Left lung (tissue), 4 donors: ENCODE measurements at regions not wholly inside any gene's neighbourhood (a gene's known extent, or its start where the extent isn't known, plus 50 kb on each side); places are given as distances from the start of the nearest gene placed in this dataset.
A peak's percentile ranks its signal among the peaks of the same experiment; 100 is the strongest.

Experiments
- ATAC-seq: fragments of 200-7000 bp; cut with Tn5 transposase; one replicate; pipeline ENCODE4 v1.9.1; 2020; ENCODE audit warnings: moderate library complexity
- DNase-seq, 4 donors: peaks; one replicate each; pipeline ENCODE4 v3.0.0-alpha.2; 2013 to 2020
- H3K27ac ChIP-seq, 2 donors: fragments of 200-600 bp; sonication (generic) in 1 of 2; one replicate each; pipeline versions ENCODE4 v1.5.0 to v1.8.0; 2020 to 2021
- H3K27me3 ChIP-seq, 2 donors: fragments of 200-600 bp; sonication (generic) in 1 of 2; one replicate each; pipeline versions ENCODE4 v1.5.0 to v1.8.0; 2020 to 2021
- H3K36me3 ChIP-seq, 2 donors: fragments of 200-600 bp; sonication (generic) in 1 of 2; one replicate each; pipeline versions ENCODE4 v1.5.0 to v1.8.0; 2020 to 2021
- H3K4me1 ChIP-seq, 2 donors: fragments of 200-600 bp; one replicate each; pipeline ENCODE4 v1.8.0; 2021
- H3K4me3 ChIP-seq, 2 donors: fragments of 200-600 bp; sonication (generic) in 1 of 2; one replicate each; pipeline versions ENCODE4 v1.5.0 to v1.8.0; 2020 to 2021; ENCODE audit warnings: mild to moderate bottlenecking in 1 of 2
- H3K9me3 ChIP-seq, 2 donors: fragments of 200-600 bp; sonication (generic) in 1 of 2; one replicate each; pipeline versions ENCODE4 v1.5.0 to v1.8.0; 2020 to 2021
- intact Hi-C, 2 donors: fragments of 100-400 bp; cut with DNase I; formaldehyde crosslinking; loops; one replicate each; pipeline versions ENCODE4 v1.11.2 to v1.14.2; 2022
- TF ChIP-seq, protein P1 (sequence below), 2 donors: fragments of 200-600 bp; sonication (generic) in 1 of 2; IDR thresholded peaks; one replicate each; pipeline versions ENCODE4 v1.5.0 to v1.8.0; 2021; ENCODE audit warnings: antibody characterized with exemption in 2 of 2
- donor health status: DM: no; HTN: yes; CAD: no.
- donor health status: DM: no; HTN: no; CAD: no.

DNA sequence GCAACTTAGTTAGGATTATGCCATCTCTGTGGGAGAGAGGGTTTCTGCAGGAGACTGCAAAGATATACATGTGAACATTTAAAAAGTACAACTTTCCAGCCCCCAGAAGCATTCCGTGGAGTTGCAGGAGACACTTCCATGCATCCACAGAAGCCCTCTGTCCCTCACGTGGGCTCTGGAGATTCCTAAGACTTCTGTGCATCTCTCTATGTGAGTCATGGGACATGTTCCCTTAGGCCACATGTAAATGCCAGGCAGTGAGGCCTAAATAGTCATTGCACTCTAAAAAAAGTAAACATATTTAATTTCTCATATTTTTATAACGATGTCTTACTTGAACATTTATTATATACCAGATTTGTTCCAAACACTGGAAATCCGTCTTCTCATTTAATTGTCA lies 126.5 kb upstream of the ROPN1 start:
- Histone ChIP-seq H3K27me3 (no peaks in the 10 kb centered on the region), H3K9me3 (no peaks in the 10 kb centered on the region), H3K4me1 (peaks cover 4% of the 10 kb centered on the region in 2 donors), H3K27ac (no peak overlapping the region), H3K4me3 (no peak overlapping the region), H3K36me3 (no peaks in the 10 kb centered on the region)
- TF ChIP-seq, protein P1, sequence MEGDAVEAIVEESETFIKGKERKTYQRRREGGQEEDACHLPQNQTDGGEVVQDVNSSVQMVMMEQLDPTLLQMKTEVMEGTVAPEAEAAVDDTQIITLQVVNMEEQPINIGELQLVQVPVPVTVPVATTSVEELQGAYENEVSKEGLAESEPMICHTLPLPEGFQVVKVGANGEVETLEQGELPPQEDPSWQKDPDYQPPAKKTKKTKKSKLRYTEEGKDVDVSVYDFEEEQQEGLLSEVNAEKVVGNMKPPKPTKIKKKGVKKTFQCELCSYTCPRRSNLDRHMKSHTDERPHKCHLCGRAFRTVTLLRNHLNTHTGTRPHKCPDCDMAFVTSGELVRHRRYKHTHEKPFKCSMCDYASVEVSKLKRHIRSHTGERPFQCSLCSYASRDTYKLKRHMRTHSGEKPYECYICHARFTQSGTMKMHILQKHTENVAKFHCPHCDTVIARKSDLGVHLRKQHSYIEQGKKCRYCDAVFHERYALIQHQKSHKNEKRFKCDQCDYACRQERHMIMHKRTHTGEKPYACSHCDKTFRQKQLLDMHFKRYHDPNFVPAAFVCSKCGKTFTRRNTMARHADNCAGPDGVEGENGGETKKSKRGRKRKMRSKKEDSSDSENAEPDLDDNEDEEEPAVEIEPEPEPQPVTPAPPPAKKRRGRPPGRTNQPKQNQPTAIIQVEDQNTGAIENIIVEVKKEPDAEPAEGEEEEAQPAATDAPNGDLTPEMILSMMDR (IDR thresholded peaks at IDR 0.05): no peak
- no peak for ATAC-seq
- DNase-seq: no peak
- intact Hi-C loops: no loop called here

DNA sequence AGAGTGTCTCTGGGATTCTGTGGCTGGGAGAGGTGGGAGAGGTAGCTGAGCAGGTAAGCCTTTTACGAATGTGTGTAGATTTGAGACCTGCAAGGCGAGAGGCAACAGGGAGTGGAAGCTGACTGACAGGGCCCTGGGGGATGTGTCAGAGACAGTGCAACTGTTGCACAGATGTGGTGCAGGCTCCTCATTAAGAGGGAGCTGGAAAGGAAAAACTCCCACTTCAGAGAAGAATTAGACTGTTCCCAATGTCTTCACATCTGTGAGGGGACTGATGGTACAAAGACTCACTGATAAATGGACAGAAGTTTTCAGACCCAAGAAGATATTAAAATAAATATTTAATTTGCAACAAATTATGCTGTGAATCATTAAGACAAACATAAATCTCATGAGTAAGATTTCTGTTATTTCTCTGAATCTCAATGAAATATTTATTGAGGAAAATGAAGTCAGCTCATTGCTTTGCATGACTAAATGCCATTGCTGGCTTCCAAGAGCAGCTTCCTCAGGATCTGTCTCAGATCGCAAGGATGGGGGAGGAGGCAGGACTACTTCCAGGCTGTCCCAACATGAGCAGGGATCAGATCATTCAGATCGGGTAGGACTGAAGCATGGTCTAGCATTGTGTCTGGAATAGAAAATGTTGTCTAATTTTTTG lies 127.3 kb upstream of the ROPN1 start:
- Histone ChIP-seq H3K27me3 (no peaks in the 10 kb centered on the region), H3K9me3 (no peaks in the 10 kb centered on the region), H3K4me1 (peaks cover 4% of the 10 kb centered on the region in 2 donors), H3K36me3 (no peaks in the 10 kb centered on the region), H3K27ac (no peak overlapping the region), H3K4me3 (no peak overlapping the region)
- TF ChIP-seq, protein P1 (IDR thresholded peaks at IDR 0.05): no peak
- ATAC-seq (peak; percentile 45), DNase-seq (no peak)
- intact Hi-C loops: no loop called here

DNA sequence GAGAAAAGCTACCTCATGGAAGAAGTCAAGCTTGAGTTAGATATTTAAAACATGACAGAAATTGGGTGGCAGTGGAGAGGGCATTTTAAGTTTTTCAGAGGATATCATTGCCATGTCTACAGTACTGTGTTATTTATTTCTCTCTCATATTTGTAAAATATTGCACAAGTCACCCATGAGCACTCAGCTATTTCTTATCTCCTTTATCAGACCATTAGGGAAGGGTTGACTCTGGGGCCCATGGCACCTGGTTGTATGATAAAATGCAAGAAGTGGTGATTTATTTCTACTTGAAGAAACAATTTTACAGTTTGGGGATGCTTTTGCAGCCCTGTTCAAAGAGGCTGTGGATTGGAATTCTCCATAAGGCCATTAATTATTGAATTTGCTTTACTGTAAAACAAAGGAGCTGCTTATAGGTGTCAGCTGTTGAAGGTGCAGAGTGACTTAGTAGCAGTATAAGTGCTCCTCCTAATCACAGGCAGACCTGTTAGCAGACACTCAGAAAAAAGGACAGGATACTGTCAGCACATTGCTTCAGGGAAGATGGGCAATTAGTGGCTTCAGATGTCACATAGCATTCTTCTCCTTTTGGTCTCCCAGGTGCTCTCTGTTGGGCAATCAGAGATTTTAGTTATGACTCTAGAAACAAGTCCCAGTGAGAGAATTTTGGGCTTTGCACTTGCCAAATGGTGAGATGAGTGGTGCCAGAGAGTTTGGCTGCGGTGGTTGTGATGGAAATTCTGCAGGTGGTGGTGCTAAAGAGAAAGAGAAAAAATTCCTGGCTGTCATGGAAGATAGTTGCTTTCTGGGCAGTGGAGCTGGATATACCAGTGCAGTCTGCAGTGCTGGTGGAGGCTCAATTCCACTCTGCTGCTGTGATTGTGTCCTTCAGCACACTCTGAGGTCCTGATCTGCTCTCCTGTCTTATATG lies 129.7 kb upstream of the ROPN1 start:
- Histone ChIP-seq H3K4me1 (peaks cover 4% of the 10 kb centered on the region in 2 donors), H3K27ac (no peak overlapping the region), H3K27me3 (no peaks in the 10 kb centered on the region), H3K9me3 (no peaks in the 10 kb centered on the region), H3K36me3 (no peaks in the 10 kb centered on the region), H3K4me3 (no peak overlapping the region)
- intact Hi-C loops: no loop called here
- ATAC-seq (no peak), DNase-seq (no peak)
- TF ChIP-seq, protein P1 (IDR thresholded peaks at IDR 0.05): no peak

DNA sequence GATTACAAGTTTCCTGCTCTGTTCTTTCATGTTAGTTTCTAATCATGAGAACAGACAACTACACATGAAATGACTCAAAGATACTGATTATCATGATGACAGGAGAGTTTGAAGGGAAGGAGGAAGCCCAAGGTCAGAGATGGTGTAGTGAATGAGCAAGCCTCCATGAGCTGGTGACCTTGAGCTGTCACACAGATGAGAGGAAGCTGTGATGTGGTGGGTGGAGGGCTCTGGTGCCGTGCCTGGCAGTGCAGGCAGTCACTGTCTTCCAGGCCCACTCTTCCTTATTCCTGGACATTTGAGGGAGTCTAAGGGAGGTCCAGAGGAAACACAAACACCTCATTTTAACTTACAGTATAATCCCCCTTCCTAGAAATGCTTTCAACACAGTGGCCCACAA lies 133.4 kb upstream of the ROPN1 start:
- Histone ChIP-seq H3K9me3 (no peaks in the 10 kb centered on the region), H3K4me1 (no peaks in the 10 kb centered on the region), H3K27me3 (no peaks in the 10 kb centered on the region), H3K27ac (no peak overlapping the region), H3K4me3 (no peak overlapping the region), H3K36me3 (no peaks in the 10 kb centered on the region)
- DNase-seq (no peak), ATAC-seq (no peak)
- TF ChIP-seq, protein P1 (IDR thresholded peaks at IDR 0.05): no peak
- intact Hi-C loops: no loop called here

DNA sequence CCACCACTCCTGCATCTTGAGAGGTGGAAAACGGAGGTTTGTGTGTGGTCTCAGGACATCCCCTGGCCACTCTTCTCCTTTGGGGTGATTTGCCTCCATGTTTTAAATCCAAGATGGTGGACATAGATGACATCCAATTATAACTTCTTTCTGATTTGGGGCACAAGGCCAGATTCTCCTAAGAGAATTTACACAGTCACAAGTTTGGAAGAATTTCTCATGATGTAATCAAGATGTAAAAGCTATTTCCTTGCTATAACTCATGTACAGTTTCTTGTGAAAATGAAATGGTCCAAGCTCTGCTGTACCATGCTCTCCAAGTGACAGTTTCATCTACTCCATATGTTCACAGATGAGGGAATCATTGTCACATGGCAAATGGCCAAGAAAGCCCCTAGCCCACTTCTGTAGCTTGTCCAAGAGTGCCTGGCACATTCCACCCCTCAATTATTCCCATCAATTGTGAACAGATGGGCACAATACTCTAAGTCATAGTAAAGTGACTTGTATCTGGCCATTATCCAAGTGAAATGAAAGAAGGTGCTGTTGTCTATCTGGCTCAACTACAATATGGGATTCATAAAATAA lies 134.6 kb upstream of the ROPN1 start:
- Histone ChIP-seq H3K27ac (no peak overlapping the region), H3K36me3 (no peaks in the 10 kb centered on the region), H3K4me1 (no peaks in the 10 kb centered on the region), H3K27me3 (no peaks in the 10 kb centered on the region), H3K4me3 (no peak overlapping the region), H3K9me3 (no peaks in the 10 kb centered on the region)
- intact Hi-C loops: no loop called here
- TF ChIP-seq, protein P1 (IDR thresholded peaks at IDR 0.05): no peak
- ATAC-seq: no peak
- DNase-seq: no peak
